ENCODE measurements at regions not wholly inside any gene's neighbourhood (a gene's known extent, or its start where the extent isn't known, plus 50 kb on each side); places are given as distances from the start of the nearest gene placed in this dataset.
A peak's percentile ranks its signal among the peaks of the same experiment; 100 is the strongest.
"Not testable (repeated sequence)": the region's sequence is repeated elsewhere in the genome, so short reads cannot be mapped to it uniquely, and the experiment has no call there.

DNA sequence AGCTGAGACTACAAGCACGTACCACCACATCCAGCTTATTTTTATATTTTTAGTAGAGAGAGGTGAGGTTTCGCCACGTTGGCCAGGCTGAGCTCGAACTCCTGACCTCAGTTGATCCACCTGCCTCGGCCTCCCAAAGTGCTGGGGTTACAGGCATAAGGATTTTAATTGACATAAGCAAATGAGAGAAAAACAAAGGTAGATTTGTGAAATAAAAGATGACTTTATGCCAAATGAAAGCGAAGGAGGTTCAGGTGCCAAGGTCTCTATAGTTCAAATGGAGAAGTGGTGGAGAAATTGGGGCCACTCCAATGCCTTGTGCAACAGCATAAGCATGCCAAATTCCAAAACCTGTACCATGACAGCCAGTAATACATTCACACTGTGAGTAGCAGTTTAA is 180.6 kb downstream of the MREG start:
- DNase-seq (ENCODE audit: low read depth), result no peak

DNA sequence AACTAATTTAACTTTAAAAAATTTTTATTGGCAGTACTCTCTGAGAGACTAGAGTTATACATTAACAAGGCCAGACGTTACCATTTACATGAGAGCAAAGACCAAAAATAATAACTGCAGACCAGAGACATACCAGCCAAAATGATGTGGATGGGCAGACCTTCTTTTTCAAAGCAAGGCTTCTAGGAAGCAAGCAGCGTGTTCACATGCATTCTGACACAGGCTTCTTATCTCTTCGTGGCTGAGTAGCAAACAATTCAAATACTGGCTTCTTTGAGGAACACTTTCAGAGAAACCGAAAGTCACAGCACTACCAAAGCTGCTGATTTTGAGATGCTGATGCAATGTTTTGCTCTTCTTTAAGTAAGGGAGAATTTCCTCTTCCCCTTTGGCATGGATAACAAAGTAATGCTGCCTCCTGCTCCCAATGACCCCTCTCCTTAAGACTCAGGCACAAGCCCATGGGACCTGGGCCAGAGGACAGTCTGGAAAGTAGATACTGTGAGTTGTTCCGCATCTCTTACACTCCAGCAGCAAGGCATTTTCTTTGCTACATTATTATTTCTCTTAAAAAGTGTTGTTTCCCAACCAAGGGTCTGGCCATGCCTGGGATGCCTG is 181.9 kb downstream of the MREG start:
- no peak for DNase-seq (ENCODE audit: low read depth)

DNA sequence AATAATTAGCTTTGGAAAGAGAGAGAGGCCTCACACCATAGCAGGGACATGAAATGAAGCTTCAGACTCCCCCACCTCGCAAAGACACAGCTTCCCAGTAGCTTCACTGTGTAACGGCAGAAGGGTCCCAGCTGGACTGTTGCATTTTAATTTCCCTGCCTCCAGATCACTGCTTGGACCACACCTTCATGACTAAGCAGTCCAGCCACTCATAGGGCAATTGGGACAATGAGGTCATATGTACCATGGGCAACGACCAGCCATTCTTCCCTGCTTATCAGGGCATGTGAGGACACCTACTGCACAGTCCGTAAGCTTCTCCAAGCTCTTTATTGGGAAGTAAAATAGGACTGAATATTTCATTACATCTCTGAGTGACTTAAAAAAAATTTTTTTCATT is 183.0 kb downstream of the MREG start:
- peak; percentile 95 for DNase-seq (ENCODE audit: low read depth)

DNA sequence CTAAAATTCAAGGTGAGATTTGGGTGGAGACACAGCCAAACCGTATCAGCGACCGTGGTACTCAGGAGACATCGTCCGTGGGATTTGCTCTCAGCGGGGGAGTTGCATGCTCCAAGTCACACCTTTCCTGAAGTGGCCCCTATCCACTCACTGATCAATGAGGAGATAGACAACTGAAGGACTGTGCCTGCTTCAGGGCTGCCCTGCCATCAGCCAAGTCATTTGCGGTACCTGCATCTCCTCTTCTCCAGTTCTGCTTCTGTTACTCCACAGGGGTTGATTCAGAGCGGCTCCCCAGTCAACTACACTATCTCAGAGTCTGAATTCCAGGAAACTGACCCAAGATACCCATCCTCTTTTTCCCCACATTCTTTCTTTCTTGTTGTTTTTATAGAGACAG is 184.1 kb downstream of the MREG start:
- no peak for DNase-seq (ENCODE audit: low read depth)

DNA sequence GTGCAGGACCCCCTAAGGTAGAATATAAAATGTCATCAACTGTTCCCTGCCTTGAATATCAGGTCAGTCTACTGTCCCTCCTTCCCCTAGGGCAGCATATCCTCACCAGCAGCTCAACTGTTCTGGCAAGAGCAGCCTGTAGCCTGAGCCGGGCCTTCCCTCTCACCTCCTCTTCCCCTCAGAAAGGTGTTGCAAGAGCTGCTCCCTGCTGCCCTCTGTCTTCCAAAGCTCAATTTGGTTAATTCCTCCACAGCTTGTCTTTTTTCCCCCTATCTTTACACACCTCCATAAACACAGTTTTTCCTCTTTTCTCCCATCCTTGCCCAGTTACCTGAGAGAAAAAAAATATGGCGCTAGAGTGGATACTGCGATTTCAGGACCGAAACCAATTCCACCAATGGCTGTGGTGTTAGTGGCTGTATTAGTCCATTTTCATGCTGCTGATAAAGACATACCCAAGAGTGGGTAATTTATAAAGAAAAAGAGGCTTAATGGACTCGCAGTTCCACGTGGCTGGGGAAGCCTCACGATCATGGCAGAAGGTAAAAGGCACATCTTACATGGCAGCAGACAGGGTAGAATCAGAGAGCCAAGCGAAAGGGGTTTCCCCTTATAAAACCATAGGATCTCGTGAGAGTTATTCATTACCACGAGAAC is 184.7 kb downstream of the MREG start:
- peak; percentile 74 for DNase-seq (ENCODE audit: low read depth)

DNA sequence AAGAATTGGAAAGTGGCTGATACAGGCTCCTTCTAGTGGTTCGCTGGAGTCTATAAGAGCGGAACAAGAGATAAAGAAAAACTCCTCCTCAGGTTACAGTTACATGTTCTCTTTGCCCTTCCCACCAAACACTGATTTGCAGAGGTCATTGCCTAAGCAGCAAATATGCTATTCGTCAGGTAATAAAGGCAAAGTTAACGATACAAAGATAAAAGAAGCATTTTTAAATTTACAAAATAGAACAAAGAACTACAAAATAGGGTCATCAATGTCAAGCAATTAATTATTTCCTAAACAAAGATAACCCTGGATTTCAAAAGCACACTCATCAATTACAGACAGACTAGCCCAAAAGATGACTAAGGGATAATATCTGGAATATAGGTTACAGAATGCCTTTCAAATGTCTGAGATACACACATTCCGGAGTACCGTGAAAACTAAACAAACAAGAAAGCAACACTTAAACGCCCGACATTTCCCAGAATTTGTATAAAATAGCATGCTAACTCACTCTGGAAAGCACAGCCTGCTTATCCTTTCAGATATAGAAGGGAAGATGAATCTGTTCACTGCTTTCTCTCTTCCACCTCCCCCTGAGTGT is 186.4 kb downstream of the MREG start:
- no peak for DNase-seq (ENCODE audit: low read depth)

DNA sequence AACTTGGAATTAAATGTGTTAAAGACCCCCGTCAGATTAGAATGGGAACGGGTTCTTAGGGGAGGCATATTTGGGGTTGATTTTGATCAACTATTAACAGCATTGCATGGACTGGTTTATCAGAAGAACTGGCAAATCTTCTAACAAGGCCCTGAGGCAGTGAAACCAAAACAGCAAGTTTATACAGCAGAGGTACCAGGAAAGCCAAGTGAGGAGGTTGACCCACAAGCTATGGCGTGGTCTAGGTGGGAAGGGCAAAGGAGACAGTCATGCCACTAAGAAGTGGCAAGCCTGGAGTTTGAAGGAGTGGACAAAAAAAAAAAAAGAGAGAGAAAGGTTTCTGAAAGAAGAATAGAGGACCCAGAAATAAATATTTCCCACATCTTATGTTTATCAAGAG is 187.0 kb downstream of the MREG start:
- DNase-seq (ENCODE audit: low read depth), result no peak

DNA sequence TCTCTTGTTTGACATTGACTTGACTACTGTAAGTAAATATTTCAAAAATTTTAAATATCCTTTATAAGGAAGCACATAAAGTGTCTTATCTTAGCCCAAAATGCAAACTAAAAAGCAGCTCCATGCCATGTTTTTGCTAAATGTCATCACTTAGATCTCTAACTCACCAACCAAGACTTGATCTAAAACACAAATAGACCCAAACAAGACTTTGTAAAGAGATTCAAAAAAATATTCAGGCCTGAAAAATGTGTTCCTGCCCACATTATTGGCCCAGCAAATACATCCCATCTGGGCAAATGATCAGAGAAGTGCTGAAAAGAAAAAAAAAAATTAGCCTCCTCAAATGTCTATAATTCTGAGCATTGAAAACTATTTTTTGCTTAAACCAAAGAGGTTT is 187.6 kb downstream of the MREG start:
- no peak for DNase-seq (ENCODE audit: low read depth)

DNA sequence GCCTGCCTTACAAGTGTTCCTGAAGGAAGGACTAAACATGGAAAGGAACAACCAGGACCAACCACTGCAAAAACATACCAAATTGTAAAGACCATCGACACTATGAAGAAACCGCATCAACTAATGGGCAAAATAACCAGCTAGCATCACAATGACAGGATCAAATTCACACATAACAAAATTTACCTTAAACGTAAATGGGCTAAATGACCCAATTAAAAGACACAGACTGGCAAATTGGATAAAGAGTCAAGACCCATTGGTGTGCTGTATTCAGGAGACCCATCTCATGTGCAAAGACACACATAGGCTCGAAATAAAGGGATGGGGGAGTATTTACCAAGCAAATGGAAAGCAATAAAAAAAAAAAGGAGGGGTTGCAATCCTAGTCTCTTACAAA is 192.1 kb downstream of the MREG start:
- DNase-seq (ENCODE audit: low read depth), result not testable (repeated sequence)

DNA sequence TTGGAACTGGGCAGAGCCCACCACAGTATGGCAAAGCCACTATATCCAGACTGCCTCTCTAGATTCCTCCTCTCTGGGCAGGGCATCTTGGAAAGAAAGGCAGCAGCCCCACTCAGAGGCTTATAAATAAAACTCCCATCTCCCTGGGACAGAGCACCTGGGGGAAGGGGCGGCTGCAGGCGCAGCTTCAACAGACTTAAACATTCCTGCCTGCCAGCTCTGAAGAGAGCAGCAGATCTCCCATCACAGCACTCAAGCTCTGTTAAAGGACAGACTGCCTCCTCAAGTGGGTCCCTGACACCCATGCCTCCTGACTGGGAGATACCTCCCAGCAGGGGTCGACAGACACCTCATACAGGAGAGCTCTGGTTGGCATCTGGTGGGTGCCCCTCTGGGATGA is 193.6 kb downstream of the MREG start:
- DNase-seq (ENCODE audit: low read depth), result not testable (repeated sequence)

DNA sequence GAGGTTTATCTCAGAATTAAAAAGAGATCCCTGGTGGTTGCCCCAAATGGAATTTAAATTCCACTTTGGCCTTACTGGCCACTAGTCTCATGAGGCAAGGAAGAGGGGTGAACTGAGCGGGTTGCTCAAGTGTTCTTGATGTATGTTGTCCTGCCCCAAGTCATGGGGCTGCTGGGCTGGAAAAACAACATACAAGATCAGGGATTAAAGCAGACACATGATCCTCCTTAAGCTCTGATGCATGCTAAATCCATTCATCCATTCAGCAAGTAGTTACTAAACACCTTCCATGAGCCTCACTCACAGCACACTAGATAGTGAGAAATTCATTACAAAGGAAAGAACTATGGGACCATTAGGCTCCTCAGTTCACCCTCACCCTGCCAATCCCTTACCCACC is 196.3 kb downstream of the MREG start:
- DNase-seq (ENCODE audit: low read depth), result no peak

DNA sequence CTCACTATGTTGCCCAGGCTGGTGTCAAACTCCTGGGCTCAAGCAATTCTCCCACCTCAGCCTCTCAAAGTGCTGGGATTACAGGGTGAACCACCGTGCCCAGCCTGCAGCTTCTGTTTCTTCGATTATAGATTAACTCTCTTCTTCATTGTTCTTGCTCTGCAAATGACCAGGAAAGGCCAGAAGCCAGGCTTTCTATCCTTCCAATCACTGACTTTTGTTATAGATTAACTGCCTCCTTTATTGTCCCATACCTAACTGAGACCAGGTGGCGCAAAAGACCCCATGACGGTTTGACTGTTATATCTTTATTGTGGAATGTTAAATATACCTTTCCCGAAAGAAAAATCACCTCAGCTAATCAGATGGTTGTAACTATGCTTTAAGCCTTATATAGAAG is 196.9 kb downstream of the MREG start:
- DNase-seq (ENCODE audit: low read depth), result no peak

DNA sequence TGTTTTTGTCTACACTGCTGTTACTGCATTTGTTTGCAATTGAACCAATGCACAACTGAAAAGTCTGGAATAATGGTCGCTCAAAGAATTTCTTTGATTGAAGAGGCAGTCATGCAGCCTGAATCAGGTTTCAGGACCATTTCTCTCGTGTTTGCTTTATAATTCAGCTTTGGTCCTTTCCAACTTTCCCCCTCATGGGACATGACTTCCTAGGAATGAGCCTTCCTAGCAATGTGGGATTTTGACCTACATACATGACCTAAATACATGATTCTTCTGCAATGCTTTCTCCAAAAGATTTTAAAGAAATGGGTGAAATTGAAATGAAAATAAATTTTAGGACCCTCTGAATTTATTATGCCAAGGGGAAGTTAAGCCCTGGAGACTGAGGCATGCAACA is 197.4 kb downstream of the MREG start:
- DNase-seq (ENCODE audit: low read depth), result no peak

DNA sequence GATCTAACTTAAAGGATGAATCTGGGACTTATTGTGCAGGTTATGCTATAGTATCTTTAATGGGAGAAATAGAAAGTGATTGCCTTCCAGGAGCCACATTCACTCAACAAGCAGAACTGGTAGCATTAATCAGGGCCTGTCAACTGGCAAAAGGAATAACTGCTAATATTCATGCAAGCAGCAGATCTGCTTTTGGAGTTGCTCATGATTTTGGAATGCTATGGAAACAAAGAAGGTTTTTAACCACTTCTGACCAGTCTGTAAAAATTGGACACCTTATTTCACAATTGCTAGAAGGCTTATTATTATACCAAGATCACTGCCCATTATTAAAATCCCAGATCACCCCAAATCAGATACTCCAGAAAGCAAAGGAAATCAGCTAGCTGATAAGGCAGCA is 200.4 kb downstream of the MREG start:
- DNase-seq (ENCODE audit: low read depth), result peak; percentile 73

DNA sequence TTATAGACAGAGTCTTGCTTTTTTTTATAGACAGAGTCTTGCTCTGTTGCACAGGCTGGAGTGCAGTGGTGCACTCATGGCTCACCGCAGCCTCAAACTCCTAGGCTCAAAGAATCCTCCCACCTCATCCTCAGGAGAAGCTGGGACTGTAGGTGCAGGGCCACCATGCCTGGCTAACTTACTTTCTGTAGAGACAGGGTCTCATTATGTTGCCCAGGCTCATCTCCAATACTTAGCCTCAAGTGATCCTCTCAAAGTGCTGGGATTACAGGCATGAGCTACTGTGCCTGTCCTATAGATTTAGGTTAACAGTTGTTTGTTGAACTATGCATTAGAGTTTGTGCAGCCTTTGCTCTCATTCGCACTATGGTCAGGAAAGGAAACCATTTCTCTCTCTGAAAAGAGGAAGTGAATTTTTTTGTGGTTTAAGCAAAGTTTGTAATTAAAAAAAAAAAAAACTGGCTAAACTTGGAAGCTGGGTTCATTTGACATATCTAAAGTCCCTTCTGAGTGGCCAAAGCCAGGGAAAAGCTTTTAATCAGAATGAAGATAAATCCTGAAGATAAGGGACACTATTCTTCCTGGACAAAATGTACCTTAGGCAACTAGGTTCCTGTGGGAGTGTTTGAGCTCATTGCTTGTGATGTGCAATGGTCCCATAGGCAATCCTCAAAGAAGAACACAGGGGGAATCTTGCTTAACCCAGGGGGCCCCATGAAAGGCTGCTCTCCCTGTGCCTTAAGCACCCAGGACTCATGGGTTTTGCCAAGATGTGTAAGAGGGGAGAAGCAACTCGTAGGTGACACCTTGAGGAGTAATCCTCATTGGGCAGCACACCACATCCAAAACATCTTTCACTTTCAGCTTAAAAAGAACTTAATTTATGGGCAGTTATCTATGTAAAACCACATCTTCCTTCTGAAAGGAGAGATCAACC is 201.7 kb downstream of the MREG start:
- no peak for DNase-seq (ENCODE audit: low read depth)

DNA sequence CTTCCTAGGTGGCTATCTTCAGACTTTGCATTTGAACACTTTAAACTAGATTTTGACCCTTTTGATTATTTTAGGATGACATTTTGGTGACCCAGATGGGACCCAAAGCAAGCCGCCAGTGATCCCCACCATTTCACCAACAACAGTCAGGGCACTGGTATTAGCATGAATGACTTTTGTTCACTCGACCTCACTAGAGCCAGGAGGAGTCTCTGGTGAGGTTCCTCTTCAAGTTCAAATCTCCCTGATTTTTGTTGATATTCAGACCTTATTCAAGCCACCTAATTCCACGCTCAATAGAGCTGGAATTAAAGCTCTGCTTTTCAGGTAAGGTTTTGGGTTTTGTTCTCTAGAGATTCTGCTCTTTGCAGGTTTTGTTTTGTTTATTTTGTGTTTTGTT is 202.3 kb downstream of the MREG start:
- no peak for DNase-seq (ENCODE audit: low read depth)

DNA sequence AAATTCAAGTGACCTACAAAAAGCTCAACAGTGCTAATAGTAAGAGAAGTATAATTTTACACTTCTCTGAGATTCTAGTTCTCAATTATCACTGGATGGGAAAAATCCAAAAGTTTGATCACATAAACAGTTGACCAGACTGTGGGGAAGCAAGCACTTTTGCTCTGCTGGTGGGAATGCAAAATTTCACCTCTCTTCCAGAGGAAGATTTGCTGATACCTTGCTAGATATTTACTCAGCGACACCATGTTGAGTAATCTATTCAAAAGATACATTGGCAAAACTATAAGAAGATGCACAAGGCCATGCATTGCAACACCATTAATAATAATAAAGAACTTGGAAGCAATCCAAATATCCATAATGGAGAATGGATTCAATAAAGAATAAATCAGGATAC is 204.4 kb downstream of the MREG start:
- DNase-seq (ENCODE audit: low read depth), result no peak

DNA sequence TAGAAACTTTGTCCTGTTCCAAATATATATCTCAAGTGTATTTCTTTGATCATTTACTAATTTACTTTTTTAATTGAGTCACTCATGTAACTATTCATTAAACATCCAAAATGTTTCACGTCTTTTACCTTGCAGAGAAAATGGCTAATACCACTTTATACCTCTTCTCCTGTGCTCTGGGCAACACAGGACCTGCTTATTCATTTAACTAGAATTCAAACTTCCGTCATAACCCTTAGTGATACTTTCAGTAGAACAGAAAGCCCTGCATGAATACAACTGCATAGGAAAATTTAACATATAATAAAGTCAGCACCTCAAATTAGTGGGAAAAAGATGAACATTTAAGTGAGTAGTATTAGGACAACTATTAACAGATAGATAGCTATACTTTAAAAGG is 205.2 kb downstream of the MREG start:
- DNase-seq (ENCODE audit: low read depth), result no peak

DNA sequence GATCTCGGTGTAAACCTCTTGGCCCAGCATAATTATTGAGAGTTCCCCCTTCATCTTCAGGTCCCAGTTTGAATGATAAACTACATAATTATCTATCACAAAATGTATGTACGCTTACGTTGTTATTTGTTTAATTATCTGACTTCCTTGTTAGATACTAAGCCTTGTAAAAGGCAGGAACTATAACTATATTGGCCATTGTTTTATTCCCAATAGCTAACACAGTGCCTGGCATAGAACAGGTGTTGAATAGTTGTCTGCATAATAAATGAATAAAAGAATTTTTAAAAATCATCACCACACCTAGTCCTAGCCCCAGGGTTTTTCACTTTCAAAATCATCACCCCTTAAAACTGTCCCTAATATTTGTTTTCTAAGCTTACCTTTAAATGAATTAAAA is 207.9 kb downstream of the MREG start:
- DNase-seq (ENCODE audit: low read depth), result no peak

DNA sequence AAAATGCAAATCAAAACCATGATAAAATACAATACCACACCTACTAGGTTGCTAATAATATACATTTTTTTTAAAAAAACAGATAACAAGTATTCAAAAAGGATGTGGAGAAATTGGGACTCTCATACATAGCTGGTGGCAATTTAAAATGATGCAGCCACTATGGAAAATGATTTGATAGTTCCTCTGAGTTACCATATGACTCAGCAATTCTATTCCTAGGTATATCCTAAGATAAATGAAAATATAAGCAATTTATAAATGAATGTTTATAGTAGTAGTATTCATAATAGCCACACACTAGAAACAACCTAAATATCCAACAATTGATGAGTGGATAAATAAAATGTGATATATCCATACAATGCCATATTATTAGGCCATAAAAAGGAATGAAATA is 210.2 kb downstream of the MREG start:
- no peak for DNase-seq (ENCODE audit: low read depth)

DNA sequence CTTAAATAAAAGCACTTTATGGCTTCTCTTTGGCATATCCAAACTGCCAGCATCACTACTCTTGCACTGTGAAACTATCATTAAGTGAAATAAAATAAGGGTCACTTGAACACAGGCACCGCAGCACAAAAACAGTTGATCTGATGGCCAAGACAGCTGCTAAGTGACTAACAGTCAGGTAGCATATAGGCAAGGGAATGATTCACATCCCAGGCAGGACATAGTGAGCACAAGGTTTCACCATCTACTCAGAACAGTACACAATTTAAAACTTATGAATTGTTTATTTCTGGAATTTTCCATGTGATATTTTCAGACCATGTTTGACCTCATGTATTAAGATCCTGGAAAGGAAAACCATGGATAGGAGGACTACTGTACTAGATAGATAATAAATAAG is 214.2 kb downstream of the MREG start:
- peak; percentile 85 for DNase-seq (ENCODE audit: low read depth)

DNA sequence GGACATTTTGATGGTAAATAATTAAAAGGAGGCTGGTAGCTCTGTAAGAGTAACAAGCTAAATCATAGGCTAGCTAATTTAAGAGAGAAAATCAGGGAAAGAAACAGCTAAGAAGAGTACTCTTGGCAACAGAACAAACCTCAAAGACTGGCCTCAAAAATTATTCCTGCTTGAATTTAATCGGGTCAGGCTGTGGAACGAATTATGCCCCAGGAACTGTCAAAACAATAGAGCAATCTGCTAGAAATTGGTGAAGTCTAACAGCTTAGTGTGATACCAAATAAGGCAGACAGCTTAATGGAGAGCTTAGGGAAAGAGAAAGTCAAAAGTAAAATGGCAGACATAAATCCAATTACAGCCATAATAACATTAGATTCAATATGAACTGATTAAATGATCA is 215.7 kb downstream of the MREG start:
- DNase-seq (ENCODE audit: low read depth), result peak; percentile 20

Measured in LHCN-M2 (cell line).